ENCODE measurements at regions not wholly inside any gene's neighbourhood (a gene's known extent, or its start where the extent isn't known, plus 50 kb on each side); places are given as distances from the start of the nearest gene placed in this dataset.

- TF ChIP-seq EZH2 (IDR thresholded peaks at IDR 0.05; ENCODE audit: borderline replicate concordance, insufficient read depth, low read depth, low read length, poor library complexity, severe bottlenecking), result no peak
- TF ChIP-seq CTCF (IDR thresholded peaks at IDR 0.05), result no peak
Observed at GRCh38 chr18:35888329-35888728, 84.2 kb upstream of the RMP24 start.

Measured in B cell (primary cell).